GM18508 (cell line): ENCODE measurements at regions not wholly inside any gene's neighbourhood (a gene's known extent, or its start where the extent isn't known, plus 50 kb on each side); places are given as distances from the start of the nearest gene placed in this dataset.

Experiments used
- ATAC-seq: cut with Tn5 transposase; IDR thresholded peaks from one replicate; pipeline ENCODE4 v1.9.1; 2021; ENCODE audit warnings: moderate number of reproducible peaks; ENCODE audit not compliant: insufficient read depth, unreplicated experiment

GRCh38 chr4:142960867-142961644, 115.0 kb upstream of the INPP4B start:
- no peak for ATAC-seq

- no peak for ATAC-seq
Observed at GRCh38 chr4:142961866-142962265, 115.8 kb upstream of the INPP4B start.

- no peak for ATAC-seq
Observed at GRCh38 chr4:142974328-142974727, 128.2 kb upstream of the INPP4B start.

- ATAC-seq, result no peak
Observed at GRCh38 chr4:142975618-142976017, 129.5 kb upstream of the INPP4B start.

- no peak for ATAC-seq
Observed at GRCh38 chr4:142976482-142976881, 130.4 kb upstream of the INPP4B start.

GRCh38 chr4:142977182-142977581, 131.1 kb upstream of the INPP4B start:
- ATAC-seq, result no peak

GRCh38 chr4:142983065-142983464, 137.0 kb upstream of the INPP4B start:
- no peak for ATAC-seq

GRCh38 chr4:142983589-142983988, 137.5 kb upstream of the INPP4B start:
- no peak for ATAC-seq

GRCh38 chr4:142984871-142985585, 138.9 kb upstream of the INPP4B start:
- no peak for ATAC-seq

- no peak for ATAC-seq
Observed at GRCh38 chr4:143016171-143016570, 168.5 kb upstream of the USP38 start.

- no peak for ATAC-seq
Observed at GRCh38 chr4:143017210-143017609, 167.5 kb upstream of the USP38 start.

GRCh38 chr4:143019351-143019750, 165.4 kb upstream of the USP38 start:
- no peak for ATAC-seq

- ATAC-seq, result peak; percentile 71
Observed at GRCh38 chr4:143021384-143021783, 163.3 kb upstream of the USP38 start.

GRCh38 chr4:143023239-143023918, 161.3 kb upstream of the USP38 start:
- peak; percentile 31 for ATAC-seq

- ATAC-seq, result peak; percentile 34
Observed at GRCh38 chr4:143025081-143025704, 159.5 kb upstream of the USP38 start.

GRCh38 chr4:143026459-143027170, 158.1 kb upstream of the USP38 start:
- no peak for ATAC-seq

GRCh38 chr4:143035661-143036060, 149.1 kb upstream of the USP38 start:
- ATAC-seq, result no peak

- no peak for ATAC-seq
Observed at GRCh38 chr4:143036443-143036842, 148.3 kb upstream of the USP38 start.

GRCh38 chr4:143046454-143046853, 138.3 kb upstream of the USP38 start:
- no peak for ATAC-seq

GRCh38 chr4:143046906-143047305, 137.8 kb upstream of the USP38 start:
- no peak for ATAC-seq
